ENCODE measurements at regions not wholly inside any gene's neighbourhood (a gene's known extent, or its start where the extent isn't known, plus 50 kb on each side); places are given as distances from the start of the nearest gene placed in this dataset.

- no peaks in the 10 kb centered on the region for H3K4me1 Mint-ChIP-seq
- no peak overlapping the region for H3K4me3 ChIP-seq (replicated peaks in 1 of 3; ENCODE audit: low read depth in 2 of 3, low read length in 3 of 3)
Measured at GRCh38 chr13:73327579-73327978, 268.8 kb downstream of the KLF5 start.

GRCh38 chr13:73325723-73326558, 267.1 kb downstream of the KLF5 start:
- H3K9me3 Mint-ChIP-seq, result peaks cover 0 to 3% (median 0%) of the 10 kb centered on the region in 7 donors
- Histone ChIP-seq H3K36me3 (replicated peaks in 1 of 2; ENCODE audit: control insufficient read depth in 1 of 2, insufficient read depth in 2 of 2, low read length in 2 of 2) (no peaks in the 10 kb centered on the region), H3K9ac (ENCODE audit: insufficient read depth, low read length, poor library complexity, severe bottlenecking) (no peak overlapping the region), H3K9me3 (replicated peaks in 1 of 2; ENCODE audit: control insufficient read depth in 1 of 2, insufficient read depth in 1 of 2, low read length in 2 of 2) (no peaks in the 10 kb centered on the region), H3K27ac (ENCODE audit: low read depth in 1 of 2, low read length in 2 of 2) (no peak overlapping the region), H3K4me3 (replicated peaks in 1 of 3; ENCODE audit: low read depth in 2 of 3, low read length in 3 of 3) (no peak overlapping the region), H2AFZ (ENCODE audit: insufficient read depth, low read depth, low read length, poor library complexity, severe bottlenecking) (no peak overlapping the region), H3K4me1 (ENCODE audit: control insufficient read depth in 1 of 2, insufficient read depth in 2 of 2, low read length in 2 of 2) (no peaks in the 10 kb centered on the region), H4K20me1 (ENCODE audit: insufficient read depth, low read length) (no peaks in the 10 kb centered on the region), H3K27me3 (ENCODE audit: control insufficient read depth in 2 of 2, insufficient read depth in 2 of 2, low read length in 2 of 2) (no peaks in the 10 kb centered on the region), H3K79me2 (ENCODE audit: insufficient read depth, low read length) (no peaks in the 10 kb centered on the region), H3K4me2 (replicated peaks; ENCODE audit: extremely low read depth, low read length, poor library complexity, severe bottlenecking) (no peak overlapping the region)
- no peak overlapping the region for H3K27ac Mint-ChIP-seq
- H3K27me3 Mint-ChIP-seq (ENCODE audit: low read depth in 3 of 3), result peaks cover 0 to 4% (median 0%) of the 10 kb centered on the region in 3 donors
- no peak overlapping the region for H3K4me3 Mint-ChIP-seq
- 97% methylated on average over 4 of the region's 7 CpGs for WGBS (ENCODE audit: insufficient coverage)
- TF ChIP-seq, protein P1, sequence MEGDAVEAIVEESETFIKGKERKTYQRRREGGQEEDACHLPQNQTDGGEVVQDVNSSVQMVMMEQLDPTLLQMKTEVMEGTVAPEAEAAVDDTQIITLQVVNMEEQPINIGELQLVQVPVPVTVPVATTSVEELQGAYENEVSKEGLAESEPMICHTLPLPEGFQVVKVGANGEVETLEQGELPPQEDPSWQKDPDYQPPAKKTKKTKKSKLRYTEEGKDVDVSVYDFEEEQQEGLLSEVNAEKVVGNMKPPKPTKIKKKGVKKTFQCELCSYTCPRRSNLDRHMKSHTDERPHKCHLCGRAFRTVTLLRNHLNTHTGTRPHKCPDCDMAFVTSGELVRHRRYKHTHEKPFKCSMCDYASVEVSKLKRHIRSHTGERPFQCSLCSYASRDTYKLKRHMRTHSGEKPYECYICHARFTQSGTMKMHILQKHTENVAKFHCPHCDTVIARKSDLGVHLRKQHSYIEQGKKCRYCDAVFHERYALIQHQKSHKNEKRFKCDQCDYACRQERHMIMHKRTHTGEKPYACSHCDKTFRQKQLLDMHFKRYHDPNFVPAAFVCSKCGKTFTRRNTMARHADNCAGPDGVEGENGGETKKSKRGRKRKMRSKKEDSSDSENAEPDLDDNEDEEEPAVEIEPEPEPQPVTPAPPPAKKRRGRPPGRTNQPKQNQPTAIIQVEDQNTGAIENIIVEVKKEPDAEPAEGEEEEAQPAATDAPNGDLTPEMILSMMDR (IDR thresholded peaks at IDR 0.05), result no peak
- no peak for DNase-seq
- H3K4me1 Mint-ChIP-seq, result no peaks in the 10 kb centered on the region
- H3K36me3 Mint-ChIP-seq, result no peaks in the 10 kb centered on the region
- intact Hi-C loops (cut with micrococcal nuclease), result no loop called here

More at GRCh38 chr13:73327579-73327978, 268.8 kb downstream of the KLF5 start:
- Histone ChIP-seq H4K20me1 (ENCODE audit: insufficient read depth, low read length) (no peaks in the 10 kb centered on the region), H3K9me3 (replicated peaks in 1 of 2; ENCODE audit: control insufficient read depth in 1 of 2, insufficient read depth in 1 of 2, low read length in 2 of 2) (peaks cover 0 to 2% of the 10 kb centered on the region in 2 donors), H2AFZ (ENCODE audit: insufficient read depth, low read depth, low read length, poor library complexity, severe bottlenecking) (no peak overlapping the region), H3K9ac (ENCODE audit: insufficient read depth, low read length, poor library complexity, severe bottlenecking) (no peak overlapping the region), H3K27ac (ENCODE audit: low read depth in 1 of 2, low read length in 2 of 2) (no peak overlapping the region), H3K4me2 (replicated peaks; ENCODE audit: extremely low read depth, low read length, poor library complexity, severe bottlenecking) (no peak overlapping the region), H3K4me1 (ENCODE audit: control insufficient read depth in 1 of 2, insufficient read depth in 2 of 2, low read length in 2 of 2) (no peaks in the 10 kb centered on the region), H3K27me3 (ENCODE audit: control insufficient read depth in 2 of 2, insufficient read depth in 2 of 2, low read length in 2 of 2) (no peaks in the 10 kb centered on the region), H3K79me2 (ENCODE audit: insufficient read depth, low read length) (no peaks in the 10 kb centered on the region), H3K36me3 (replicated peaks in 1 of 2; ENCODE audit: control insufficient read depth in 1 of 2, insufficient read depth in 2 of 2, low read length in 2 of 2) (no peaks in the 10 kb centered on the region)
- Mint-ChIP-seq H3K9me3 (peaks cover 0 to 3% (median 0%) of the 10 kb centered on the region in 7 donors), H3K27ac (no peak overlapping the region), H3K27me3 (ENCODE audit: low read depth in 3 of 3) (peaks cover 0 to 3% (median 0%) of the 10 kb centered on the region in 3 donors), H3K36me3 (no peaks in the 10 kb centered on the region), H3K4me3 (no peak overlapping the region)
- 90% methylated on average over 2 of the region's 4 CpGs for WGBS (ENCODE audit: insufficient coverage)
- DNase-seq, result no peak
- TF ChIP-seq, protein P1 (IDR thresholded peaks at IDR 0.05), result no peak
- intact Hi-C loops (cut with micrococcal nuclease), result no loop called here

Data from CD14-positive monocyte (primary cell).